ENCODE measurements at regions not wholly inside any gene's neighbourhood (a gene's known extent, or its start where the extent isn't known, plus 50 kb on each side); places are given as distances from the start of the nearest gene placed in this dataset.

DNA sequence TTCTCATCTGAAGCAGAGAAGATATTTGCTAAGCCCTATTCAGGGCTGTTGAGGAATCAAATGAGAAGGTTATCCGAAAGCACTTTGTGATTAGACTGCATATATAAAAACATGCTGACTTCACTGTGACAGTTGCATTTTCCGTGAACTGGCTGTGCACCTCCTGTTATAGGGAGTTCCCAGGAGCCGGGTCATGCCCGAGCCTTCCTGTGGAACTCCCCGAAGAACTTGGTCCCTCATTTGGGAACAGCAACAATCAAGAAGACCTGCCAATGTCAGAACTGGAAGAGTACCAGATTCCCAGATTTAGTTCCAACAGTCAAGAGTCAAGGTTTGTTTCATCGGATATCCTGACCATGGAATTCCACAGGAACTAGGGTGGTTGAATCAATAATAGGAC, 130.4 kb upstream of the RAI14 start:
- BruUV-seq (replicated peaks): no TSS peak
- Histone ChIP-seq H3K4me1 (replicated peaks; ENCODE audit: insufficient read depth) (peaks cover 80% of the 10 kb centered on the region), H3K27me3 (ENCODE audit: insufficient read depth, low read depth) (no peaks in the 10 kb centered on the region), H4K20me1 (ENCODE audit: insufficient read depth) (no peaks in the 10 kb centered on the region), H2AFZ (no peak overlapping the region), H3K4me3 (no peak overlapping the region), H3K27ac (peak overlapping the region; percentile 77), H3K9me3 (ENCODE audit: insufficient read depth, low read depth) (no peaks in the 10 kb centered on the region), H3K4me2 (peak overlapping the region; percentile 44; the same call in 1 of the 2 replicates), H3F3A (ENCODE audit: insufficient read depth, low read depth) (peaks cover 31% of the 10 kb centered on the region; the same call in 1 of the 2 replicates), H3K9me2 (ENCODE audit: insufficient read depth) (no peaks in the 10 kb centered on the region), H3K36me3 (ENCODE audit: low read depth) (no peaks in the 10 kb centered on the region), H3K79me2 (ENCODE audit: low read depth) (no peaks in the 10 kb centered on the region)
- intact Hi-C loops (cut with micrococcal nuclease; ENCODE audit: unreplicated experiment): no loop called here
- ChIA-PET CTCF (interaction anchor here (0.5 kb wide), 1 partner anchor 1368 kb away, joined by 5 read pairs; no protein-coding TSS in a partner anchor), POLR2A (ENCODE audit: unreplicated experiment) (no interaction called here)
- TF ChIP-seq, protein P1, sequence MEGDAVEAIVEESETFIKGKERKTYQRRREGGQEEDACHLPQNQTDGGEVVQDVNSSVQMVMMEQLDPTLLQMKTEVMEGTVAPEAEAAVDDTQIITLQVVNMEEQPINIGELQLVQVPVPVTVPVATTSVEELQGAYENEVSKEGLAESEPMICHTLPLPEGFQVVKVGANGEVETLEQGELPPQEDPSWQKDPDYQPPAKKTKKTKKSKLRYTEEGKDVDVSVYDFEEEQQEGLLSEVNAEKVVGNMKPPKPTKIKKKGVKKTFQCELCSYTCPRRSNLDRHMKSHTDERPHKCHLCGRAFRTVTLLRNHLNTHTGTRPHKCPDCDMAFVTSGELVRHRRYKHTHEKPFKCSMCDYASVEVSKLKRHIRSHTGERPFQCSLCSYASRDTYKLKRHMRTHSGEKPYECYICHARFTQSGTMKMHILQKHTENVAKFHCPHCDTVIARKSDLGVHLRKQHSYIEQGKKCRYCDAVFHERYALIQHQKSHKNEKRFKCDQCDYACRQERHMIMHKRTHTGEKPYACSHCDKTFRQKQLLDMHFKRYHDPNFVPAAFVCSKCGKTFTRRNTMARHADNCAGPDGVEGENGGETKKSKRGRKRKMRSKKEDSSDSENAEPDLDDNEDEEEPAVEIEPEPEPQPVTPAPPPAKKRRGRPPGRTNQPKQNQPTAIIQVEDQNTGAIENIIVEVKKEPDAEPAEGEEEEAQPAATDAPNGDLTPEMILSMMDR (conservative IDR thresholded peaks at IDR 0.05): no peak
- TF ChIP-seq EZH2 (IDR thresholded peaks at IDR 0.05; ENCODE audit: low read depth): no peak
- no peak for DNase-seq

- BruUV-seq (replicated peaks): no TSS peak
- ChIA-PET POLR2A (ENCODE audit: unreplicated experiment) (no interaction called here), CTCF (interaction anchor here (0.6 kb wide), 1 partner anchor 100 kb away, joined by 3 read pairs; no protein-coding TSS in a partner anchor)
- Histone ChIP-seq H3K4me2 (peak overlapping the region; percentile 44), H3K27me3 (ENCODE audit: insufficient read depth, low read depth) (no peaks in the 10 kb centered on the region), H3F3A (ENCODE audit: insufficient read depth, low read depth) (peaks cover 31% of the 10 kb centered on the region; the same call in 1 of the 2 replicates), H3K27ac (peak overlapping the region; percentile 77), H3K4me1 (replicated peaks; ENCODE audit: insufficient read depth) (peaks cover 76% of the 10 kb centered on the region), H3K9me3 (ENCODE audit: insufficient read depth, low read depth) (no peaks in the 10 kb centered on the region), H3K9me2 (ENCODE audit: insufficient read depth) (no peaks in the 10 kb centered on the region), H3K79me2 (ENCODE audit: low read depth) (no peaks in the 10 kb centered on the region), H2AFZ (no peak overlapping the region), H3K36me3 (ENCODE audit: low read depth) (no peaks in the 10 kb centered on the region), H4K20me1 (ENCODE audit: insufficient read depth) (no peaks in the 10 kb centered on the region), H3K4me3 (no peak overlapping the region)
- TF ChIP-seq EZH2 (IDR thresholded peaks at IDR 0.05; ENCODE audit: low read depth): no peak
- TF ChIP-seq, protein P1 (conservative IDR thresholded peaks at IDR 0.05): no peak
- peak; percentile 50 to 100 for DNase-seq
- intact Hi-C loops (cut with micrococcal nuclease; ENCODE audit: unreplicated experiment): no loop called here
Measured at GRCh38 chr5:34526682-34527305, 129.3 kb upstream of the RAI14 start.

GRCh38 chr5:34529581-34530331, 126.4 kb upstream of the RAI14 start:
- Histone ChIP-seq H3F3A (ENCODE audit: insufficient read depth, low read depth) (peaks cover 18% of the 10 kb centered on the region; the same call in 1 of the 2 replicates), H3K79me2 (ENCODE audit: low read depth) (no peaks in the 10 kb centered on the region), H3K36me3 (ENCODE audit: low read depth) (no peaks in the 10 kb centered on the region), H4K20me1 (ENCODE audit: insufficient read depth) (no peaks in the 10 kb centered on the region), H3K9me2 (ENCODE audit: insufficient read depth) (no peaks in the 10 kb centered on the region), H3K4me1 (replicated peaks; ENCODE audit: insufficient read depth) (peaks cover 52% of the 10 kb centered on the region), H3K27ac (no peak overlapping the region), H3K9me3 (ENCODE audit: insufficient read depth, low read depth) (no peaks in the 10 kb centered on the region; the same call in 1 of the 2 replicates), H3K27me3 (ENCODE audit: insufficient read depth, low read depth) (no peaks in the 10 kb centered on the region), H3K4me2 (no peak overlapping the region), H2AFZ (no peak overlapping the region), H3K4me3 (no peak overlapping the region)
- no peak for DNase-seq
- intact Hi-C loops (cut with micrococcal nuclease; ENCODE audit: unreplicated experiment): no loop called here
- ChIA-PET POLR2A (ENCODE audit: unreplicated experiment) (no interaction called here), CTCF (no interaction called here)
- BruUV-seq (replicated peaks): no TSS peak
- TF ChIP-seq, protein P1 (conservative IDR thresholded peaks at IDR 0.05): no peak
- TF ChIP-seq EZH2 (IDR thresholded peaks at IDR 0.05; ENCODE audit: low read depth): no peak

Data from PC-9 (cell line).